ENCODE measurements at regions not wholly inside any gene's neighbourhood (a gene's known extent, or its start where the extent isn't known, plus 50 kb on each side); places are given as distances from the start of the nearest gene placed in this dataset.

- CTCF ChIA-PET = no interaction called here
- peak overlapping the region; percentile 39 for H3K4me3 ChIP-seq (ENCODE audit: low read length)
Measured at GRCh38 chr5:61625681-61626621, 293.9 kb downstream of the ZSWIM6 start.

DNA sequence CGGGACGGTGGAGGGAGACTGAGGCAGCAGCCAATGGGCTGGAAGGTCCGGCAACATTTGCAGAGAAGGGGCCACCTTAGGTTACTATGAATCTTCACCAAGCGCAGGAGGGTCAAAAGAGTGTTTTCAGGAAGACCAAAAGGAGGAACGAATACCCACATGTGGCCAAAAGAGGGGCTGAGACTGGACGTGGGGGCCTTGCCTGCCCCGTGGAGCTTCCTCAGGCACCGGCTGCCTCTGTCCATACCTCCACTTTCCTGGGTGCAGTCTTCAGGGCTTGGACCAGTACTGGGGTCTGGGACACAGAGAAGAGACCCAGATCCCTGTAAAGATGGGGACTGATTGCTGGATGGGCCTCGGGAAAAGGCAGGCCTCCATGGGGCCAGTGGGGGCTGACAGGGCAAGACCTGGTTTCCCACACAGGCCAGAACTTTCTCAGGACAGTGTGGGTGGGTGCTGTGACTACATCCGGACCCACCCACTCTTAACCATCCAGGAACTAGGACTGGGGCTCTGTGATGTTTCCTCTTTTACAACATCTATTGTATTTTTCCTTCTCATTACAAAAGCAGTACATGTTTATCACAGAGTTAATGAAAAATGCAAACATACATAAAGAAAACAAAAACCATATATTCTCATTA lies 294.7 kb downstream of the ZSWIM6 start:
- H3K4me3 ChIP-seq (ENCODE audit: low read length) = peak overlapping the region; percentile 39
- DNase-seq = no peak
- intact Hi-C loops (cut with micrococcal nuclease) = no loop called here
- Mint-ChIP-seq H3K27me3 (peaks cover 32 to 62% (median 36%) of the 10 kb centered on the region in 5 donors), H3K27ac (no peak overlapping the region), H3K36me3 (no peaks in the 10 kb centered on the region), H3K9me3 (peaks cover 0 to 4% (median 0%) of the 10 kb centered on the region in 11 donors), H3K4me1 (peaks cover 0 to 21% (median 12%) of the 10 kb centered on the region in 7 donors), H3K4me3 (peak overlapping the region; percentile 12 to 76 (median 67))
- no peaks in the 10 kb centered on the region for H3K4me1 ChIP-seq (ENCODE audit: control insufficient read depth in 2 of 2, insufficient read depth in 2 of 2, low read length in 2 of 2)
- ChIA-PET CTCF (no interaction called here), POLR2A (no interaction called here)
- peak; percentile 38 for ATAC-seq
- no peaks in the 10 kb centered on the region for H3K9me3 ChIP-seq (ENCODE audit: control insufficient read depth in 2 of 3, low read length in 3 of 3)
- H3K36me3 ChIP-seq (ENCODE audit: control insufficient read depth in 2 of 3, insufficient read depth in 3 of 3, low read length in 3 of 3) = no peaks in the 10 kb centered on the region
- no peak overlapping the region for H3K27ac ChIP-seq (ENCODE audit: low read depth, low read length)
- H3K27me3 ChIP-seq (ENCODE audit: control insufficient read depth in 2 of 2, insufficient read depth in 2 of 2, low read length in 2 of 2) = no peaks in the 10 kb centered on the region

More at GRCh38 chr5:61625681-61626621, 293.9 kb downstream of the ZSWIM6 start:
- Histone ChIP-seq H3K27ac (ENCODE audit: low read depth, low read length) (no peak overlapping the region), H3K4me1 (ENCODE audit: control insufficient read depth in 2 of 2, insufficient read depth in 2 of 2, low read length in 2 of 2) (no peaks in the 10 kb centered on the region), H3K36me3 (ENCODE audit: control insufficient read depth in 2 of 3, insufficient read depth in 3 of 3, low read length in 3 of 3) (no peaks in the 10 kb centered on the region), H3K9me3 (ENCODE audit: control insufficient read depth in 2 of 3, low read length in 3 of 3) (no peaks in the 10 kb centered on the region), H3K27me3 (ENCODE audit: control insufficient read depth in 2 of 2, insufficient read depth in 2 of 2, low read length in 2 of 2) (no peaks in the 10 kb centered on the region)
- peaks cover 0 to 21% (median 12%) of the 10 kb centered on the region in 7 donors for H3K4me1 Mint-ChIP-seq
- no peak overlapping the region for H3K27ac Mint-ChIP-seq
- H3K9me3 Mint-ChIP-seq = peaks cover 0 to 4% (median 0%) of the 10 kb centered on the region in 11 donors
- H3K27me3 Mint-ChIP-seq = peaks cover 34 to 65% (median 35%) of the 10 kb centered on the region in 5 donors
- no peaks in the 10 kb centered on the region for H3K36me3 Mint-ChIP-seq
- POLR2A ChIA-PET = no interaction called here
- ATAC-seq = peak; percentile 77
- intact Hi-C loops (cut with micrococcal nuclease) = no loop called here
- DNase-seq = peak in 6 of 9 donors; percentile 6 to 34 (median 8)
- H3K4me3 Mint-ChIP-seq = peak overlapping the region in 9 of 10 donors; percentile 61 to 76 (median 72)

DNA sequence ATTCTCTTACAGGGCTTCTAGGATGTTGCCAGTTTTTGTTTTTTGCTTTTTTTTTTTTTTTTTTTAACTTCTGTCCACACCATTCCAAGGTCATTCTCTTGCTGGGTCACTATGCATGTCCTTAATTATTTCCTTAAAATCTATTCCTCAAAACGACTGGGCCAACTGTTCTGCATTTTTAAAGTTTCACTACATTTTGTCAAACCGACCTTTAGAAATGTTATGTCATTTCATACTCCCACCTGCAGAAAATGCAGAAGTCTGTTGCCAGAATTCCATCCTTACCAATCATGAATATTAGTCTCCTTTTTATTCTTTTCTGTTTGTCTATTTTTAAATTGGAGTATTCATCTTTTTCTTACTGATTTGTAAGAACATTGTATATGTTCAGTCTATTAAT lies 295.5 kb downstream of the ZSWIM6 start:
- CTCF ChIA-PET = no interaction called here
- intact Hi-C loops (cut with micrococcal nuclease) = no loop called here
- no peak for DNase-seq

GRCh38 chr5:61630908-61631307 lies 298.9 kb downstream of the ZSWIM6 start:
- no peak for DNase-seq
- no peak for ATAC-seq
- ChIA-PET CTCF (no interaction called here), POLR2A (no interaction called here)
- H3K9me3 ChIP-seq (ENCODE audit: control insufficient read depth in 2 of 3, low read length in 3 of 3) = no peaks in the 10 kb centered on the region
- H3K27me3 Mint-ChIP-seq = peaks cover 19 to 38% (median 21%) of the 10 kb centered on the region in 5 donors
- H3K4me3 ChIP-seq (ENCODE audit: low read length) = no peak overlapping the region
- no peak overlapping the region for H3K27ac ChIP-seq (ENCODE audit: low read depth, low read length)
- intact Hi-C loops (cut with micrococcal nuclease) = no loop called here
- peaks cover 0 to 4% (median 0%) of the 10 kb centered on the region in 11 donors for H3K9me3 Mint-ChIP-seq
- no peak overlapping the region for H3K4me3 Mint-ChIP-seq
- H3K4me1 Mint-ChIP-seq = peaks cover 0 to 14% (median 7%) of the 10 kb centered on the region in 7 donors
- no peak overlapping the region for H3K27ac Mint-ChIP-seq
- H3K36me3 Mint-ChIP-seq = no peaks in the 10 kb centered on the region
- no peaks in the 10 kb centered on the region for H3K36me3 ChIP-seq (ENCODE audit: control insufficient read depth in 2 of 3, insufficient read depth in 3 of 3, low read length in 3 of 3)
- H3K27me3 ChIP-seq (ENCODE audit: control insufficient read depth in 2 of 2, insufficient read depth in 2 of 2, low read length in 2 of 2) = no peaks in the 10 kb centered on the region
- no peaks in the 10 kb centered on the region for H3K4me1 ChIP-seq (ENCODE audit: control insufficient read depth in 2 of 2, insufficient read depth in 2 of 2, low read length in 2 of 2)

More for the DNA sequence above, 295.5 kb downstream of the ZSWIM6 start:
- H3K4me1 ChIP-seq (ENCODE audit: control insufficient read depth in 2 of 2, insufficient read depth in 2 of 2, low read length in 2 of 2) = no peaks in the 10 kb centered on the region
- Mint-ChIP-seq H3K4me1 (peaks cover 0 to 21% (median 12%) of the 10 kb centered on the region in 7 donors), H3K27me3 (peaks cover 26 to 54% (median 36%) of the 10 kb centered on the region in 5 donors), H3K36me3 (no peaks in the 10 kb centered on the region), H3K9me3 (peaks cover 0 to 4% (median 0%) of the 10 kb centered on the region in 11 donors), H3K4me3 (peak overlapping the region in 6 of 10 donors; percentile 5 to 76 (median 48)), H3K27ac (no peak overlapping the region)
- H3K4me3 ChIP-seq (ENCODE audit: low read length) = no peak overlapping the region
- no peak for ATAC-seq
- POLR2A ChIA-PET = no interaction called here
- H3K27ac ChIP-seq (ENCODE audit: low read depth, low read length) = no peak overlapping the region
- H3K9me3 ChIP-seq (ENCODE audit: control insufficient read depth in 2 of 3, low read length in 3 of 3) = no peaks in the 10 kb centered on the region
- H3K36me3 ChIP-seq (ENCODE audit: control insufficient read depth in 2 of 3, insufficient read depth in 3 of 3, low read length in 3 of 3) = no peaks in the 10 kb centered on the region
- no peaks in the 10 kb centered on the region for H3K27me3 ChIP-seq (ENCODE audit: control insufficient read depth in 2 of 2, insufficient read depth in 2 of 2, low read length in 2 of 2)

DNA sequence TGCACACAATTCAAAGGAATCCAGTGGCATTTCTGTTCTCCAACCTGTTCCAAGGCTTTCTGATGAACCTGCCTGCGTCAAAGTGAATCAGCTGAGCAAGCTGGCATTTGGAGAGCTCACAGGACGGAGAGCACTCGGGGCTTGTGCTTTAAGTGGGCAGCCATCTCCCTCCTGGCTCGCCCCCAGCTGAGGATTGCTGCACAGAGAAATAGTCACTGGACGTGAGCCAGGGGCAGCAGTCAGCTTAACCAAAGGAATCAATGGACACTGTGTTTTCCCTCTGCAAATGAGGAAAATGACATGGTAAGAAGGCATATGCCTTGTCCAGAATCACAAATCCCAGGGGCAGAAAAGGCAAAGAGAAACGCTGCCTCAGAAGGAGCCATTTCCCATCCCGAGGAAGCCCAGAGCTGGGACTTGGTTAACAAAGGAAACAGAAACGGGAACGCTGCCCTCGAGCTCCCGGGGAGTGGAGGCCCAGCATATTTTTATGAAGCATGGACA lies 299.4 kb downstream of the ZSWIM6 start:
- H3K9me3 ChIP-seq (ENCODE audit: control insufficient read depth in 2 of 3, low read length in 3 of 3) = no peaks in the 10 kb centered on the region
- ChIA-PET POLR2A (no interaction called here), CTCF (no interaction called here)
- Mint-ChIP-seq H3K4me1 (peaks cover 0 to 14% (median 7%) of the 10 kb centered on the region in 7 donors), H3K4me3 (no peak overlapping the region), H3K27me3 (peaks cover 19 to 38% (median 21%) of the 10 kb centered on the region in 5 donors), H3K36me3 (no peaks in the 10 kb centered on the region), H3K27ac (no peak overlapping the region), H3K9me3 (peaks cover 0 to 4% (median 0%) of the 10 kb centered on the region in 11 donors)
- intact Hi-C loops (cut with micrococcal nuclease) = no loop called here
- no peak overlapping the region for H3K27ac ChIP-seq (ENCODE audit: low read depth, low read length)
- ATAC-seq (no peak), DNase-seq (no peak)
- H3K4me3 ChIP-seq (ENCODE audit: low read length) = no peak overlapping the region
- no peaks in the 10 kb centered on the region for H3K36me3 ChIP-seq (ENCODE audit: control insufficient read depth in 2 of 3, insufficient read depth in 3 of 3, low read length in 3 of 3)
- no peaks in the 10 kb centered on the region for H3K4me1 ChIP-seq (ENCODE audit: control insufficient read depth in 2 of 2, insufficient read depth in 2 of 2, low read length in 2 of 2)
- H3K27me3 ChIP-seq (ENCODE audit: control insufficient read depth in 2 of 2, insufficient read depth in 2 of 2, low read length in 2 of 2) = no peaks in the 10 kb centered on the region

DNA sequence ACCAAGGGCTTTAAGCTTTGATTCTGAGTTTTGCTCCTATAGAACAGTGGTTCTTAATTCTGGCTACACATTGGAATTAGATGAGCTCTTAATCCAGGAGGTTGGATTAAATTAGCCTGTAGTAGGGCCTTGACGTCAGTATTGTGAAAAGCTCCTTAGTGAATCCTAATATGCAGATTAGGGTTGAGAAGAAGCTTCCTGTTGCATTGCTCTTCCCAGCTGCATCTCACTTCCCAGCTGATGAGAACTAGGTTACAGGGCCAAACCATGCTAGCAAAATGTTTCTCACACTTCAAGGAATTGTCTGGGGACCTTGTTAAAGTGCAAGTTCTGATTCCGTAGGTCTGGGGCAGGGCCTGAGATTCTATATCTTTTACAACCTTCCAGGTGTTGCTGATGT lies 300.0 kb downstream of the ZSWIM6 start:
- Mint-ChIP-seq H3K4me3 (no peak overlapping the region), H3K27ac (no peak overlapping the region), H3K36me3 (no peaks in the 10 kb centered on the region), H3K4me1 (peaks cover 0 to 8% (median 2%) of the 10 kb centered on the region in 7 donors), H3K27me3 (peaks cover 13 to 32% (median 19%) of the 10 kb centered on the region in 5 donors), H3K9me3 (peaks cover 0 to 4% (median 0%) of the 10 kb centered on the region in 11 donors)
- intact Hi-C loops (cut with micrococcal nuclease) = no loop called here
- Histone ChIP-seq H3K27me3 (ENCODE audit: control insufficient read depth in 2 of 2, insufficient read depth in 2 of 2, low read length in 2 of 2) (no peaks in the 10 kb centered on the region), H3K27ac (ENCODE audit: low read depth, low read length) (no peak overlapping the region), H3K4me1 (ENCODE audit: control insufficient read depth in 2 of 2, insufficient read depth in 2 of 2, low read length in 2 of 2) (no peaks in the 10 kb centered on the region), H3K36me3 (ENCODE audit: control insufficient read depth in 2 of 3, insufficient read depth in 3 of 3, low read length in 3 of 3) (no peaks in the 10 kb centered on the region), H3K4me3 (ENCODE audit: low read length) (no peak overlapping the region), H3K9me3 (ENCODE audit: control insufficient read depth in 2 of 3, low read length in 3 of 3) (no peaks in the 10 kb centered on the region)
- ChIA-PET POLR2A (no interaction called here), CTCF (no interaction called here)
- no peak for DNase-seq
- no peak for ATAC-seq

Measured in naive thymus-derived CD4-positive, alpha-beta T cell (primary cell).